ENCODE measurements at regions not wholly inside any gene's neighbourhood (a gene's known extent, or its start where the extent isn't known, plus 50 kb on each side); places are given as distances from the start of the nearest gene placed in this dataset.

GRCh38 chr1:64318428-64318827 is 115.0 kb downstream of the UBE2U start:
- WGBS, 2 donors = 67 to 77% methylated on average over 3 of the region's 3 CpGs
- no peak overlapping the region for H3K27ac ChIP-seq
- no peaks in the 10 kb centered on the region for H3K27me3 ChIP-seq
- H3K4me1 ChIP-seq = peaks cover 0 to 6% (median 1%) of the 10 kb centered on the region in 4 donors
- ATAC-seq (ENCODE audit: low FRiP score in 2 of 2) = no peak
- DNase-seq = no peak
- H3K4me3 ChIP-seq = no peak overlapping the region
- H3K9me3 ChIP-seq = no peaks in the 10 kb centered on the region
- TF ChIP-seq POLR2AphosphoS5 (IDR thresholded peaks at IDR 0.05) = no peak
- TF ChIP-seq EP300 (IDR thresholded peaks at IDR 0.05) = no peak
- no peak for TF ChIP-seq CTCF (IDR thresholded peaks at IDR 0.05)
- no peak for TF ChIP-seq POLR2A (IDR thresholded peaks at IDR 0.05)
- no peaks in the 10 kb centered on the region for H3K36me3 ChIP-seq

DNA sequence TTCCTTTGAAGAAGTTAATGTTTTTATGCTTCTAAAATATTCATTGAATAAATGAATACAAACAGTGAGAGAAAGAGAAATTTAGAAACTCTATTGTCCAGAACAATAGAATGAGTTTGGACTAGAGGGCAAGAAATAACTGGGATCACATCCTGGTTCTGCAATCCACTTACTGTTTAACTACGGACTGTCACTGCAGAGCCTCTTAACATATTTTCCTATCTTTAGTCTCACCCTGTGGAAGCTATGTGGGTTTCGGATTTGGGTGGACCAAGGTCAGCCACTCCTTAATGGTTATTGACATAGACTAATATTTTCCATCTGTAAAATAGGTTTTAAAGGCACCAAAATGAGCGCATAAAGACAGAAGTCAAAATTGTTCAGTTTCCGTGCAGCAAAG is 116.6 kb downstream of the UBE2U start:
- no peaks in the 10 kb centered on the region for H3K27me3 ChIP-seq
- TF ChIP-seq EP300 (IDR thresholded peaks at IDR 0.05) (no peak), POLR2A (IDR thresholded peaks at IDR 0.05) (no peak), CTCF (IDR thresholded peaks at IDR 0.05) (no peak), POLR2AphosphoS5 (IDR thresholded peaks at IDR 0.05) (no peak)
- H3K4me3 ChIP-seq = no peak overlapping the region
- WGBS, 2 donors = 76 to 79% methylated on average over 4 of the region's 4 CpGs
- H3K4me1 ChIP-seq = peaks cover 0 to 6% (median 1%) of the 10 kb centered on the region in 4 donors
- no peak for DNase-seq
- no peaks in the 10 kb centered on the region for H3K9me3 ChIP-seq
- no peaks in the 10 kb centered on the region for H3K36me3 ChIP-seq
- H3K27ac ChIP-seq = no peak overlapping the region
- no peak for ATAC-seq (ENCODE audit: low FRiP score in 2 of 2)

DNA sequence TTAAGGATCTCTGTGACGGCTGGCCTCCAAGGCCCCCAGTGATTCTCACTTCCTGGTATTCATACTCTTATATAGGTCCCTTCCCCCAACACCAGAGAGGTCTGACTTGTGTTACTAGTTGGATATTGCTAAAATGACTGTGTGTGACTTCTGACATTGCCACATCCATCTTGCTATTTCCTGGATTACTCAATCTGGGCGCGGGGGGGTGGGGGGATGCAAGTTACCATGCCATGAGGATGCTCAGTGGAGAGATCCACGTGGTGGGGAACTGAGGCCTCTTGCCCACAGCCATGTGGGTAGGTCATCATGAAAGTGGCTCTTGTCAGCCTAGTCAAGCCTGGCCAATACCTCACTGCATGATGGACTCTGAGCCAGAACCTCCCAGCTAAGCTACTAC is 117.0 kb downstream of the UBE2U start:
- TF ChIP-seq POLR2A (IDR thresholded peaks at IDR 0.05) (peak in 1 of 4 donors; percentile 15), POLR2AphosphoS5 (IDR thresholded peaks at IDR 0.05) (peak in 1 of 2 donors; percentile 18), EP300 (IDR thresholded peaks at IDR 0.05) (no peak)
- H3K4me1 ChIP-seq = peaks cover 0 to 6% (median 1%) of the 10 kb centered on the region in 4 donors
- 25 to 49% methylated on average over 2 to 4 of the region's 4 CpGs for WGBS, 2 donors
- no peaks in the 10 kb centered on the region for H3K27me3 ChIP-seq
- ATAC-seq (ENCODE audit: low FRiP score in 2 of 2) (peak in 1 of 2 donors; percentile 28), DNase-seq (peak in 1 of 2 donors; percentile 44)
- H3K4me3 ChIP-seq = no peak overlapping the region
- H3K9me3 ChIP-seq = no peaks in the 10 kb centered on the region
- H3K36me3 ChIP-seq = no peaks in the 10 kb centered on the region
- H3K27ac ChIP-seq = peak overlapping the region in 1 of 4 donors; percentile 44

GRCh38 chr1:64320922-64321614 is 117.6 kb downstream of the UBE2U start:
- Histone ChIP-seq H3K27me3 (no peaks in the 10 kb centered on the region), H3K27ac (peak overlapping the region in 1 of 4 donors; percentile 44), H3K4me3 (no peak overlapping the region), H3K4me1 (peaks cover 0 to 6% (median 1%) of the 10 kb centered on the region in 4 donors), H3K36me3 (no peaks in the 10 kb centered on the region), H3K9me3 (no peaks in the 10 kb centered on the region)
- WGBS, 2 donors = 64 to 70% methylated on average over 11 of the region's 11 CpGs
- ATAC-seq (ENCODE audit: low FRiP score in 2 of 2) = no peak
- no peak for DNase-seq
- no peak for TF ChIP-seq POLR2AphosphoS5 (IDR thresholded peaks at IDR 0.05)
- TF ChIP-seq EP300 (IDR thresholded peaks at IDR 0.05) = no peak
- TF ChIP-seq POLR2A (IDR thresholded peaks at IDR 0.05) = no peak
- no peak for TF ChIP-seq CTCF (IDR thresholded peaks at IDR 0.05)

DNA sequence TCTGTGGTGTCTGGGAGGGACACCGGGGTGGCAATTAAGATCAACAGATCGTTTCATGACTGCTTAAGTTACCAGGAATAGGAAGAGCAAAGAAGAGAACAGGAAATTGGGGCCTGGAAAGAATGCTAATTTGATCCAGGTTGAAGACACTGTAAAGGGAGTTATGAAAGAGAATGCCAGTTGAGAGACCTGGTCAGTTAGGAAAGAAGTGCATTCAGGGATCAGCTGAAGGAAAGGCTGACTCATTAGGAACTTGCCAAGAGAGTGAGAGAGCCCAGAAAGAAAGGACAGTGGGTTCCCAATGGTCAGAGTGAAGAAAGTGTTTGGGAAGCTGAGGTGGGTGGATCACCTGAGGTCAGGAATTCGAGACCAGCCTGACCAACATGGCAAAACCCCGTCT is 119.6 kb downstream of the UBE2U start:
- Histone ChIP-seq H3K27ac (no peak overlapping the region), H3K36me3 (no peaks in the 10 kb centered on the region), H3K27me3 (no peaks in the 10 kb centered on the region), H3K9me3 (no peaks in the 10 kb centered on the region), H3K4me3 (no peak overlapping the region), H3K4me1 (peaks cover 0 to 6% (median 1%) of the 10 kb centered on the region in 4 donors)
- ATAC-seq (ENCODE audit: low FRiP score in 2 of 2) (no peak), DNase-seq (no peak)
- 75 to 82% methylated on average over 4 of the region's 4 CpGs for WGBS, 2 donors
- TF ChIP-seq CTCF (IDR thresholded peaks at IDR 0.05) (no peak), POLR2A (IDR thresholded peaks at IDR 0.05) (no peak), POLR2AphosphoS5 (IDR thresholded peaks at IDR 0.05) (no peak), EP300 (IDR thresholded peaks at IDR 0.05) (no peak)

Measured in upper lobe of left lung (tissue), 6 donors.